Pancreas (tissue), 10 donors: ENCODE measurements at regions not wholly inside any gene's neighbourhood (a gene's known extent, or its start where the extent isn't known, plus 50 kb on each side); places are given as distances from the start of the nearest gene placed in this dataset.

Experiments used
- ATAC-seq, 4 donors: fragments of 200-7000 bp; cut with Tn5 transposase; one replicate each; pipeline versions ENCODE4 v1.8.0 to v1.9.1; 2020; ENCODE audit warnings: mild to moderate bottlenecking in 4 of 4, moderate library complexity in 4 of 4
- DNase-seq, 6 donors: peaks; one replicate each; pipeline ENCODE4 v3.0.0-alpha.2; 2020
- FAIRE-seq: peaks from 2 replicates; lab custom pipeline; 2012; peaks lifted over from hg19 to GRCh38; lab: Jason Lieb, UNC
- H3K27ac ChIP-seq, 4 donors: fragments of 200-600 bp; sonication (generic); 1 replicate in 3 of 4; 2 replicates in 1 of 4; pipeline versions ENCODE4 v1.5.0 to v1.8.0; 2020
- H3K27me3 ChIP-seq, 4 donors: fragments of 200-600 bp; one replicate each; pipeline ENCODE4 v1.8.0; 2021
- H3K36me3 ChIP-seq, 3 donors: fragments of 200-600 bp; sonication (generic) in 1 of 3; one replicate each; pipeline versions ENCODE4 v1.5.0 to v1.8.0; 2020 to 2021
- H3K4me1 ChIP-seq, 3 donors: fragments of 200-600 bp; one replicate each; pipeline ENCODE4 v1.8.0; 2021
- H3K4me3 ChIP-seq, 4 donors: fragments of 200-600 bp; sonication (generic) in 2 of 4; one replicate each; pipeline versions ENCODE4 v1.5.0 to v1.8.0; 2020 to 2021
- H3K9me3 ChIP-seq, 4 donors: fragments of 200-600 bp; one replicate each; pipeline ENCODE4 v1.8.0; 2021
- WGBS, 2 donors: extraction: QIAGEN DNeasy Blood & Tissue Kit; methylation state at CpG; one replicate each; pipeline ENCODE4 v1.1.7; 2013; 5-methylcytosine and 5-hydroxymethylcytosine counted together
- intact Hi-C, 3 donors: fragments of 100-400 bp; cut with DNase I; formaldehyde crosslinking; loops; one replicate each; pipeline versions ENCODE4 v1.11.1 to v1.14.2; 2022
- TF ChIP-seq, protein P1 (sequence below), 4 donors: fragments of 200-600 bp; sonication (generic) in 3 of 4; IDR thresholded peaks; one replicate each; pipeline versions ENCODE4 v1.5.0 to v1.8.0; 2021; ENCODE audit warnings: antibody characterized with exemption in 4 of 4
- donor health status: healthy with polysubstance abuse.
- donor health status: DM: no; HTN: no; CAD: no; lungs with moderate emphysema.
- donor health status: DM: no; HTN: no; CAD: no.
- donor health status: control.
- donor health status: control.
- donor health status: Bipolar disorder and iron deficiency.
- donor health status: DM: yes; HTN: yes; CAD: no.
- donor health status: DM: no; HTN: no; CAD: no.
- donor health status: DM: no; HTN: no; CAD: no.
- donor health status: DM: yes; HTN: yes; CAD: no.

DNA sequence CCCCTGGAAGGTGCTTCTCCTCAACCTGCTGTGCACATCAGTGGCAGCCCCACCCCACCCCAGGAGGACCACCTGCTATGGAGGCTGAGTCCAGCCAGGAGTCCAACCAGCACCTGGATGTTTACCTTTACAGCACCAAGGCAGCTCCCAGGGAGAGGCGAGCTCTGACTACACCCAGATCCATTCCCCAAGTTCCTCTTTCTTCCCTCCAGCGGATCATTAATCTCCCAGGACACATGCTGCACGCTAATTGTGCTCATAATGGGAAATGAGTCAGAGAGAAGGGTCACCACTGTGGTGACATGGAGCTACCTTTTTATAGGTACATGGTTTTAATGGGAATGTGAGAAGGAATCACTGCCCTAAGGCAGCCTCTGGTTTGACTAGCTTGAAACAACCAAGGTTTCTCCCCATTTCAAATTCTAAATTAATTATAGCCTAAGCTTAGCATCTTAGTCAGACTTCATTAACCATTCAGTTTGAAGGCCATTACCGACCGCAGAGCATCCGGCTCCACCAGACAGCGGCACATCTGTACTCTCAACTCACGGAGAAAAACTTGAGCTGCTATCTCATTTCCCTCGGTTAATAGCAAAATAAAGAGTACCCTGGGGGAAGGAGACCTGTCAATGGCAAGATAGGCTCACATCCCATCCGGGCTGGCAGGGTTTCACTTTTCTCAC, 173.1 kb upstream of the GALNT2 start:
- no peak for ATAC-seq
- Histone ChIP-seq H3K27me3 (no peaks in the 10 kb centered on the region), H3K27ac (no peak overlapping the region), H3K36me3 (no peaks in the 10 kb centered on the region), H3K4me3 (no peak overlapping the region), H3K9me3 (no peaks in the 10 kb centered on the region), H3K4me1 (peaks cover 7 to 22% (median 11%) of the 10 kb centered on the region in 3 donors)
- no peak for FAIRE-seq
- no peak for DNase-seq
- WGBS, 2 donors, result 68 to 70% methylated on average over 10 of the region's 10 CpGs
- intact Hi-C loops, result no loop called here
- TF ChIP-seq, protein P1, sequence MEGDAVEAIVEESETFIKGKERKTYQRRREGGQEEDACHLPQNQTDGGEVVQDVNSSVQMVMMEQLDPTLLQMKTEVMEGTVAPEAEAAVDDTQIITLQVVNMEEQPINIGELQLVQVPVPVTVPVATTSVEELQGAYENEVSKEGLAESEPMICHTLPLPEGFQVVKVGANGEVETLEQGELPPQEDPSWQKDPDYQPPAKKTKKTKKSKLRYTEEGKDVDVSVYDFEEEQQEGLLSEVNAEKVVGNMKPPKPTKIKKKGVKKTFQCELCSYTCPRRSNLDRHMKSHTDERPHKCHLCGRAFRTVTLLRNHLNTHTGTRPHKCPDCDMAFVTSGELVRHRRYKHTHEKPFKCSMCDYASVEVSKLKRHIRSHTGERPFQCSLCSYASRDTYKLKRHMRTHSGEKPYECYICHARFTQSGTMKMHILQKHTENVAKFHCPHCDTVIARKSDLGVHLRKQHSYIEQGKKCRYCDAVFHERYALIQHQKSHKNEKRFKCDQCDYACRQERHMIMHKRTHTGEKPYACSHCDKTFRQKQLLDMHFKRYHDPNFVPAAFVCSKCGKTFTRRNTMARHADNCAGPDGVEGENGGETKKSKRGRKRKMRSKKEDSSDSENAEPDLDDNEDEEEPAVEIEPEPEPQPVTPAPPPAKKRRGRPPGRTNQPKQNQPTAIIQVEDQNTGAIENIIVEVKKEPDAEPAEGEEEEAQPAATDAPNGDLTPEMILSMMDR (IDR thresholded peaks at IDR 0.05), result no peak

DNA sequence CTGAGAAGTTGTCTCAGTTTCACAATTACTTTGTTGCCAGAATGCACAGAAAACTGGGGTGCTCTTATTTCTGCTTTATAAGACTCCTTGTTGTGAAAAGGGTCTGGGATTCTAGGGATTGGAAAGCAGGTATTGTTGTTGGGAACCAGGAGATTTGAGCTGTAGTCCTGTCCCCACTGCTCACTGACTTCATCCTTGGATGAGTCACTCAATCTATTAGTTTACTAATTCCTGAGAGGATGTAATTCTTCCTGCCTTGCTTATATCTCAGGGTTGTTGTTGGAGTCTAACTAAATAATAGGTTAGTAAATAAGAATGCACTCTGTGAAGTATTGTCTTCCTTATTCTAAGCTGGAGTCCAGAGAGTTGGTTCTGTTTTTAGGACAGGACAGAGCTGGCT, 172.5 kb upstream of the GALNT2 start:
- peaks cover 7 to 21% (median 10%) of the 10 kb centered on the region in 3 donors for H3K4me1 ChIP-seq
- ATAC-seq (peak in 2 of 4 donors; percentile 21 to 56), DNase-seq (no peak), FAIRE-seq (no peak)
- no peak overlapping the region for H3K4me3 ChIP-seq
- intact Hi-C loops, result no loop called here
- TF ChIP-seq, protein P1 (IDR thresholded peaks at IDR 0.05), result no peak
- H3K27me3 ChIP-seq, result no peaks in the 10 kb centered on the region
- no peaks in the 10 kb centered on the region for H3K9me3 ChIP-seq
- no peak overlapping the region for H3K27ac ChIP-seq
- H3K36me3 ChIP-seq, result no peaks in the 10 kb centered on the region

DNA sequence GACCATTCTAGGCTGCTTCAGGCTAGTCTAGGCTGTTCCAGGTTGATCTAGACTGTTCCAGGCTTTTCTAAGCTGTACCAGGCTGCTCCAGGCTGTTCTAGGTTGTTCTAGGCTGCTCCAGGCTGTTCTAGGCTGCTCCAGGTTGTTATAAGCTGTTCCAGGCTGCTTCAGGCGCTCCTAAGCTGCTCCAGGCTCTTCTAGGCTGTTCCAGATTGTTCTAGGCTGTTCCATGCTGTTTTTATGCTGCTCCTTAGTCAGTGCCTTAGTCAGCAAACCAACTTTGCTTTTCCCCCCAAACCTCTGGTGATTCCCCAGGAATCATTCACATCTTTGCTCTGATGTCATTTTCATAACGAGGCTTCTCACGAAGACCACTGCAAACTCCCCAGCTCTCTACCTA, 171.4 kb upstream of the GALNT2 start:
- TF ChIP-seq, protein P1 (IDR thresholded peaks at IDR 0.05), result no peak
- intact Hi-C loops, result no loop called here
- H3K9me3 ChIP-seq, result no peaks in the 10 kb centered on the region
- ATAC-seq (no peak), DNase-seq (no peak), FAIRE-seq (no peak)
- 90 to 98% methylated on average over 3 of the region's 3 CpGs for WGBS, 2 donors
- no peaks in the 10 kb centered on the region for H3K36me3 ChIP-seq
- H3K4me3 ChIP-seq, result no peak overlapping the region
- peaks cover 3 to 11% (median 4%) of the 10 kb centered on the region in 3 donors for H3K4me1 ChIP-seq
- no peaks in the 10 kb centered on the region for H3K27me3 ChIP-seq
- H3K27ac ChIP-seq, result no peak overlapping the region

DNA sequence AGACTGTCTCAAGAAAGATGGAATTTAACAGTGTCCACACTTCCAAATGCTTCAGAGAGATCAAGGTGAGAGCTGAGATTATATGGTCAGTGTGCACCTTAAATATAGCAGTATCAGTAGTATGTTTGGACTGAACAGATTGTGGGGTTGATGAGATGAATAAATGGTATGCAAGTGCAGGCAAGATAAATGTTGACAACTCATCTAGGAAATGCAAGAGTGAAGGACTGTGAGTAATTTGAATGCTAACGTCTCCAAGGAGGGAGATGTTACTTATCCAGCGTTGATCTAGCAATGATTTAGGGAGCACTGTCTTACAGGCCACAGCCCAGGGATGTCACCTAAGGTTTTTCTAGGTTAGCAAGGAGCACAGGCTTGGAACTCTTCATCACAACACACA, 170.7 kb upstream of the GALNT2 start:
- ATAC-seq (no peak), DNase-seq (no peak), FAIRE-seq (no peak)
- Histone ChIP-seq H3K9me3 (no peaks in the 10 kb centered on the region), H3K27me3 (no peaks in the 10 kb centered on the region), H3K4me3 (no peak overlapping the region), H3K36me3 (no peaks in the 10 kb centered on the region), H3K27ac (no peak overlapping the region), H3K4me1 (peaks cover 3 to 4% (median 4%) of the 10 kb centered on the region in 3 donors)
- 86 to 88% methylated on average over 2 of the region's 2 CpGs for WGBS, 2 donors
- TF ChIP-seq, protein P1 (IDR thresholded peaks at IDR 0.05), result no peak
- intact Hi-C loops, result no loop called here

DNA sequence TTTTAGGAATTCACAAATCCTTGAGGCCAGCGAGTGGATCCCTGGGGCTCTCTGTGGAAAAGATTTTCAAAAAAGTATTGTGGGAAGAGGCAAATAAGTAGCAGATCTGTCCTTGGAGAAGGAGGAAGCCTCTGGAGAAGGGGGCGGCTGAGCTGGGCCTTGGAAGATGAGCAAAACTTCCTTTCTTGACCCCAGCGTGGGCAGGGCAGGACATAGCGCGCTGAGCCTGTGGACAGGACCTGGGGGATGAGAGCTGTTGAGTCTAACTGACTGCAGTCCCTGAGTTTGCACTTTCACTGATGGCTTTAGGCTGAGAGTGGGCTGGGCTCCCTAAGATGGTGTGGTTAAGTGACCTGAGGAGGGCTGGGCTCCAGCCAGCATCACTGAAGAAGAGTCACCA, 170.2 kb upstream of the GALNT2 start:
- intact Hi-C loops, result no loop called here
- Histone ChIP-seq H3K27me3 (no peaks in the 10 kb centered on the region), H3K9me3 (no peaks in the 10 kb centered on the region), H3K36me3 (no peaks in the 10 kb centered on the region), H3K4me3 (no peak overlapping the region), H3K4me1 (peaks cover 0 to 4% (median 3%) of the 10 kb centered on the region in 3 donors), H3K27ac (no peak overlapping the region)
- ATAC-seq (no peak), FAIRE-seq (no peak), DNase-seq (no peak)
- TF ChIP-seq, protein P1 (IDR thresholded peaks at IDR 0.05), result no peak
- WGBS, 2 donors, result 94 to 95% methylated on average over 5 of the region's 5 CpGs
